ENCODE measurements at regions not wholly inside any gene's neighbourhood (a gene's known extent, or its start where the extent isn't known, plus 50 kb on each side); places are given as distances from the start of the nearest gene placed in this dataset.

GRCh38 chr16:63896383-63897109 is 1225.3 kb downstream of the CDH11 start:
- no peak overlapping the region for H2AK5ac ChIP-seq (ENCODE audit: low read depth, low read length)
- no peak overlapping the region for H3K4ac ChIP-seq (ENCODE audit: low read length)
- H2BK5ac ChIP-seq (ENCODE audit: low read length) = no peak overlapping the region
- H3K27ac ChIP-seq (replicated peaks; ENCODE audit: low read length) = no peak overlapping the region
- no peaks in the 10 kb centered on the region for H3K36me3 ChIP-seq (replicated peaks in 1 of 2; ENCODE audit: control insufficient read depth in 2 of 2, insufficient read depth in 2 of 2, low read length in 2 of 2)
- H3K4me3 ChIP-seq (ENCODE audit: low read length in 2 of 2) = no peak overlapping the region
- no peak overlapping the region for H4K91ac ChIP-seq (ENCODE audit: low read depth, low read length, poor library complexity)
- no peak overlapping the region for H2BK12ac ChIP-seq (ENCODE audit: low read length)
- DNase-seq (ENCODE audit: low spot score) = no peak
- no peaks in the 10 kb centered on the region for H3K27me3 ChIP-seq (ENCODE audit: control insufficient read depth in 3 of 3, insufficient read depth in 3 of 3, low read depth in 1 of 3, low read length in 3 of 3)
- no peak overlapping the region for H2AFZ ChIP-seq (ENCODE audit: low read length)
- H3K14ac ChIP-seq (ENCODE audit: low read length) = no peak overlapping the region
- H2BK120ac ChIP-seq (ENCODE audit: low read depth, low read length) = no peak overlapping the region
- no peak overlapping the region for H3K9ac ChIP-seq (ENCODE audit: low read depth, low read length, poor library complexity)
- no peaks in the 10 kb centered on the region for H3K9me3 ChIP-seq (replicated peaks in 1 of 2; ENCODE audit: control insufficient read depth in 2 of 2, insufficient read depth in 1 of 2, low read depth in 1 of 2, low read length in 2 of 2)
- H3K4me2 ChIP-seq (ENCODE audit: insufficient read depth, low read length, poor library complexity, severe bottlenecking) = no peak overlapping the region
- H3K79me1 ChIP-seq (ENCODE audit: low read depth, low read length) = no peaks in the 10 kb centered on the region
- no peak overlapping the region for H2BK15ac ChIP-seq (ENCODE audit: low read length)
- no CpG with 5 or more reads among the region's 2 CpGs for WGBS, 2 donors (ENCODE audit: extremely low coverage in 2 of 2, insufficient read length in 2 of 2, insufficient replicate concordance in 1 of 2)
- H3K18ac ChIP-seq (ENCODE audit: low read length) = no peak overlapping the region
- no peak overlapping the region for H4K8ac ChIP-seq (ENCODE audit: low read depth, low read length)
- H3K4me1 ChIP-seq (ENCODE audit: control insufficient read depth in 2 of 2, insufficient read depth in 1 of 2, low read depth in 1 of 2, low read length in 2 of 2) = no peaks in the 10 kb centered on the region
- no peak overlapping the region for H3K23ac ChIP-seq (ENCODE audit: low read depth, low read length, poor library complexity)

DNA sequence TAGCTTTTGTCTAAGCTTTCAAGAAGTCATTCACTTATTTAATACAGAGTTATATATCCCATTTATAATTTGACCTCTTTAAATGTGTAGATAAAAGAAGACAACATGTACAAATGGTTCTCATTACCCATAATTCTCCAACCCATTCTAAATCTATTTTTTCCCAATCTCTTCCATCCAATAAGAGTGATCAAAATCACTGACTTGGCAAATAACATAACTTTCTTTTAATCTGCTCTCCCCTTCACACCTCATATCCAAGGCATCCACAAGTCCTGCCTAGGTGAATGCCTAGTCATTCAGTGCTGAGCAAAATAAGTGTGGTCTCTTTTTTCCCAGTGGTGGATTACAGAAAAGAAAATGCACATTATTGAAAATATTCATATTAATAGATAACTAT is 1231.1 kb downstream of the CDH11 start:
- Histone ChIP-seq H3K36me3 (replicated peaks in 1 of 2; ENCODE audit: control insufficient read depth in 2 of 2, insufficient read depth in 2 of 2, low read length in 2 of 2) (no peaks in the 10 kb centered on the region), H3K4me1 (ENCODE audit: control insufficient read depth in 2 of 2, insufficient read depth in 1 of 2, low read depth in 1 of 2, low read length in 2 of 2) (no peaks in the 10 kb centered on the region), H4K8ac (ENCODE audit: low read depth, low read length) (no peak overlapping the region), H3K23ac (ENCODE audit: low read depth, low read length, poor library complexity) (no peak overlapping the region), H2AK5ac (ENCODE audit: low read depth, low read length) (no peak overlapping the region), H3K4me3 (ENCODE audit: low read length in 2 of 2) (no peak overlapping the region), H3K79me1 (ENCODE audit: low read depth, low read length) (no peaks in the 10 kb centered on the region), H2AFZ (ENCODE audit: low read length) (no peak overlapping the region), H2BK120ac (ENCODE audit: low read depth, low read length) (no peak overlapping the region), H3K27ac (replicated peaks; ENCODE audit: low read length) (no peak overlapping the region), H3K18ac (ENCODE audit: low read length) (no peak overlapping the region), H3K9me3 (replicated peaks in 1 of 2; ENCODE audit: control insufficient read depth in 2 of 2, insufficient read depth in 1 of 2, low read depth in 1 of 2, low read length in 2 of 2) (no peaks in the 10 kb centered on the region), H2BK15ac (ENCODE audit: low read length) (no peak overlapping the region), H2BK12ac (ENCODE audit: low read length) (no peak overlapping the region), H3K9ac (ENCODE audit: low read depth, low read length, poor library complexity) (no peak overlapping the region), H4K91ac (ENCODE audit: low read depth, low read length, poor library complexity) (no peak overlapping the region), H3K27me3 (ENCODE audit: control insufficient read depth in 3 of 3, insufficient read depth in 3 of 3, low read depth in 1 of 3, low read length in 3 of 3) (no peaks in the 10 kb centered on the region), H3K4me2 (ENCODE audit: insufficient read depth, low read length, poor library complexity, severe bottlenecking) (no peak overlapping the region), H3K14ac (ENCODE audit: low read length) (no peak overlapping the region), H2BK5ac (ENCODE audit: low read length) (no peak overlapping the region), H3K4ac (ENCODE audit: low read length) (no peak overlapping the region)
- no peak for DNase-seq (ENCODE audit: low spot score)

DNA sequence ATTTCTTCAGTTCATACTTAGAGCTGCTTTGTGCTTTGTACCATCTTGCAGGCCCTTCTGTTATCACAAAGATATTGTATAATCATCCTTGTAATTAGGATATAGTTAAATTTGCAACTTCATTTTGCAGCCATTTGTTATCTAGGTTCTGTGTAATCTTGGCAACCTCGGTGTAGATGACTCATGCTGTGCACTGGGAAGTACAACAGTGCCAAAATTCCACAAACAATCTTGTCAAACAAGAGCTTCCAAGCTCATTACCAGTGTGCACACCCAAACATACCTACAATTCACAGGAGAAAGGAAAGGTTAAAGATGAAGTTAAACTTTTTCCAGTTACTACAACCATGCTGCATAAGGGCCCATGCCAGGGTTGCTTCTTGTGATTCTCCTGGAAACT is 1231.8 kb downstream of the CDH11 start:
- H2BK12ac ChIP-seq (ENCODE audit: low read length) = no peak overlapping the region
- H3K9me3 ChIP-seq (replicated peaks in 1 of 2; ENCODE audit: control insufficient read depth in 2 of 2, insufficient read depth in 1 of 2, low read depth in 1 of 2, low read length in 2 of 2) = no peaks in the 10 kb centered on the region
- no peak overlapping the region for H2BK5ac ChIP-seq (ENCODE audit: low read length)
- DNase-seq (ENCODE audit: low spot score) = no peak
- H3K14ac ChIP-seq (ENCODE audit: low read length) = no peak overlapping the region
- H3K9ac ChIP-seq (ENCODE audit: low read depth, low read length, poor library complexity) = no peak overlapping the region
- no peak overlapping the region for H3K4me3 ChIP-seq (ENCODE audit: low read length in 2 of 2)
- no peak overlapping the region for H4K91ac ChIP-seq (ENCODE audit: low read depth, low read length, poor library complexity)
- no peaks in the 10 kb centered on the region for H3K79me1 ChIP-seq (ENCODE audit: low read depth, low read length)
- H3K23ac ChIP-seq (ENCODE audit: low read depth, low read length, poor library complexity) = no peak overlapping the region
- H2BK120ac ChIP-seq (ENCODE audit: low read depth, low read length) = no peak overlapping the region
- H2AFZ ChIP-seq (ENCODE audit: low read length) = no peak overlapping the region
- H2AK5ac ChIP-seq (ENCODE audit: low read depth, low read length) = no peak overlapping the region
- H3K27ac ChIP-seq (replicated peaks; ENCODE audit: low read length) = no peak overlapping the region
- no CpG with 5 or more reads among the region's 1 CpG for whole genome bisulfite sequencing, 2 donors (ENCODE audit: extremely low coverage in 2 of 2, insufficient read length in 2 of 2, insufficient replicate concordance in 1 of 2)
- H3K4ac ChIP-seq (ENCODE audit: low read length) = no peak overlapping the region
- H3K36me3 ChIP-seq (replicated peaks in 1 of 2; ENCODE audit: control insufficient read depth in 2 of 2, insufficient read depth in 2 of 2, low read length in 2 of 2) = no peaks in the 10 kb centered on the region
- H3K4me2 ChIP-seq (ENCODE audit: insufficient read depth, low read length, poor library complexity, severe bottlenecking) = no peak overlapping the region
- no peaks in the 10 kb centered on the region for H3K27me3 ChIP-seq (ENCODE audit: control insufficient read depth in 3 of 3, insufficient read depth in 3 of 3, low read depth in 1 of 3, low read length in 3 of 3)
- H3K4me1 ChIP-seq (ENCODE audit: control insufficient read depth in 2 of 2, insufficient read depth in 1 of 2, low read depth in 1 of 2, low read length in 2 of 2) = no peaks in the 10 kb centered on the region
- H2BK15ac ChIP-seq (ENCODE audit: low read length) = no peak overlapping the region
- H3K18ac ChIP-seq (ENCODE audit: low read length) = no peak overlapping the region
- H4K8ac ChIP-seq (ENCODE audit: low read depth, low read length) = no peak overlapping the region

- H2AK5ac ChIP-seq (ENCODE audit: low read depth, low read length) = no peak overlapping the region
- H2BK12ac ChIP-seq (ENCODE audit: low read length) = no peak overlapping the region
- no peak overlapping the region for H3K27ac ChIP-seq (replicated peaks; ENCODE audit: low read length)
- H4K91ac ChIP-seq (ENCODE audit: low read depth, low read length, poor library complexity) = no peak overlapping the region
- no peaks in the 10 kb centered on the region for H3K27me3 ChIP-seq (ENCODE audit: control insufficient read depth in 3 of 3, insufficient read depth in 3 of 3, low read depth in 1 of 3, low read length in 3 of 3)
- no peak overlapping the region for H2BK5ac ChIP-seq (ENCODE audit: low read length)
- H2BK120ac ChIP-seq (ENCODE audit: low read depth, low read length) = no peak overlapping the region
- no peak overlapping the region for H2AFZ ChIP-seq (ENCODE audit: low read length)
- no peaks in the 10 kb centered on the region for H3K4me1 ChIP-seq (ENCODE audit: control insufficient read depth in 2 of 2, insufficient read depth in 1 of 2, low read depth in 1 of 2, low read length in 2 of 2)
- H4K8ac ChIP-seq (ENCODE audit: low read depth, low read length) = no peak overlapping the region
- DNase-seq (ENCODE audit: low spot score) = no peak
- no peak overlapping the region for H3K4me3 ChIP-seq (ENCODE audit: low read length in 2 of 2)
- no peak overlapping the region for H3K4ac ChIP-seq (ENCODE audit: low read length)
- no peaks in the 10 kb centered on the region for H3K9me3 ChIP-seq (replicated peaks in 1 of 2; ENCODE audit: control insufficient read depth in 2 of 2, insufficient read depth in 1 of 2, low read depth in 1 of 2, low read length in 2 of 2)
- H3K14ac ChIP-seq (ENCODE audit: low read length) = no peak overlapping the region
- no peaks in the 10 kb centered on the region for H3K79me1 ChIP-seq (ENCODE audit: low read depth, low read length)
- H2BK15ac ChIP-seq (ENCODE audit: low read length) = no peak overlapping the region
- H3K4me2 ChIP-seq (ENCODE audit: insufficient read depth, low read length, poor library complexity, severe bottlenecking) = no peak overlapping the region
- no peak overlapping the region for H3K23ac ChIP-seq (ENCODE audit: low read depth, low read length, poor library complexity)
- no peak overlapping the region for H3K18ac ChIP-seq (ENCODE audit: low read length)
- no peak overlapping the region for H3K9ac ChIP-seq (ENCODE audit: low read depth, low read length, poor library complexity)
- H3K36me3 ChIP-seq (replicated peaks in 1 of 2; ENCODE audit: control insufficient read depth in 2 of 2, insufficient read depth in 2 of 2, low read length in 2 of 2) = no peaks in the 10 kb centered on the region
These were observed 1238.8 kb downstream of the CDH11 start for GRCh38 chr16:63883091-63883490.
